ENCODE measurements at regions not wholly inside any gene's neighbourhood (a gene's known extent, or its start where the extent isn't known, plus 50 kb on each side); places are given as distances from the start of the nearest gene placed in this dataset.

GRCh38 chr2:5764041-5764440 is 71.9 kb downstream of the SOX11 start:
- no peak overlapping the region for H3K23ac ChIP-seq (ENCODE audit: insufficient read length)
- POLR2A ChIA-PET (ENCODE audit: partially characterized antibody) = no interaction called here
- H2BK20ac ChIP-seq (ENCODE audit: low read length) = no peak overlapping the region

More at GRCh38 chr2:5764041-5764440, 71.9 kb downstream of the SOX11 start:
- CTCF ChIA-PET (ENCODE audit: partially characterized antibody) = no interaction called here
- Histone ChIP-seq H4K5ac (ENCODE audit: insufficient read length, low read depth, low read length) (no peak overlapping the region), H3K18ac (ENCODE audit: extremely low read depth, low read length) (no peak overlapping the region), H3K79me1 (ENCODE audit: low read depth, low read length) (no peaks in the 10 kb centered on the region), H3K79me2 (ENCODE audit: control insufficient read depth in 1 of 2, insufficient read depth in 2 of 2, low read length in 2 of 2) (no peaks in the 10 kb centered on the region), H3K36me3 (ENCODE audit: control insufficient read depth in 2 of 4, insufficient read depth in 4 of 4, low read length in 3 of 4) (no peaks in the 10 kb centered on the region), H3K9me3 (ENCODE audit: insufficient read depth in 2 of 2, low read depth in 1 of 2, low read length in 1 of 2) (no peaks in the 10 kb centered on the region), H4K91ac (replicated peaks; ENCODE audit: insufficient read length, low read length) (no peak overlapping the region), H3K27me3 (replicated peaks in 1 of 4; ENCODE audit: control insufficient read depth in 3 of 4, extremely low read depth in 1 of 4, insufficient read depth in 3 of 4, low read length in 3 of 4) (no peaks in the 10 kb centered on the region), H3K4ac (replicated peaks; ENCODE audit: insufficient read length, low read depth, low read length) (no peak overlapping the region), H2AFZ (ENCODE audit: low read length) (no peak overlapping the region), H3K4me1 (replicated peaks in 1 of 4; ENCODE audit: control insufficient read depth in 3 of 4, insufficient read depth in 4 of 4, low read length in 3 of 4) (no peaks in the 10 kb centered on the region), H3K4me2 (ENCODE audit: insufficient read depth in 1 of 2, low read depth in 2 of 2, low read length in 2 of 2) (no peak overlapping the region), H3K23me2 (ENCODE audit: low read depth, low read length) (peaks cover 2% of the 10 kb centered on the region; the same call in 1 of the 2 replicates), H3K14ac (ENCODE audit: insufficient read length) (no peak overlapping the region), H3K4me3 (ENCODE audit: extremely low read depth in 1 of 4, insufficient read depth in 2 of 4, low read depth in 3 of 4, low read length in 4 of 4) (no peak overlapping the region), H2BK12ac (ENCODE audit: low read depth, low read length) (no peak overlapping the region), H4K20me1 (replicated peaks in 1 of 2; ENCODE audit: control insufficient read depth in 1 of 2, insufficient read depth in 2 of 2, low read length in 2 of 2) (no peaks in the 10 kb centered on the region), H4K8ac (ENCODE audit: extremely low read depth, insufficient read depth, low read length) (no peak overlapping the region), H3K9ac (replicated peaks in 1 of 4; ENCODE audit: extremely low read depth in 1 of 4, low read depth in 3 of 4, low read length in 3 of 4) (no peak overlapping the region), H3K56ac (replicated peaks; ENCODE audit: insufficient read length, low read depth, low read length) (no peak overlapping the region), H2BK120ac (replicated peaks; ENCODE audit: low read depth, low read length) (no peak overlapping the region), H3K27ac (ENCODE audit: low read depth, low read length) (no peak overlapping the region), H2AK5ac (ENCODE audit: low read depth, low read length) (no peak overlapping the region), H2BK5ac (ENCODE audit: low read depth, low read length) (no peak overlapping the region), H2BK15ac (ENCODE audit: low read length) (no peak overlapping the region)
- TF ChIP-seq POU5F1 (IDR thresholded peaks at IDR 0.05; ENCODE audit: low read depth, low read length) = no peak
- no peak for TF ChIP-seq EP300 (IDR thresholded peaks at IDR 0.05; ENCODE audit: borderline replicate concordance in 1 of 2, low read depth in 2 of 2, low read length in 2 of 2)
- TF ChIP-seq EGR1 (IDR thresholded peaks at IDR 0.05; ENCODE audit: borderline replicate concordance, low read depth, low read length) = no peak
- no peak for TF ChIP-seq POLR2AphosphoS5 (IDR thresholded peaks at IDR 0.05; ENCODE audit: low read depth, low read length)
- no peak for TF ChIP-seq PHF8 (conservative IDR thresholded peaks at IDR 0.05; ENCODE audit: low read depth, low read length)
- no peak for TF ChIP-seq JUND (IDR thresholded peaks at IDR 0.05; ENCODE audit: low read length)
- no peak for TF ChIP-seq GABPA (IDR thresholded peaks at IDR 0.05; ENCODE audit: borderline replicate concordance, insufficient read depth, low read length)
- TF ChIP-seq ZNF274 (IDR thresholded peaks at IDR 0.05; ENCODE audit: borderline replicate concordance, extremely low read depth, low read length) = no peak
- no peak for TF ChIP-seq CEBPB (IDR thresholded peaks at IDR 0.05; ENCODE audit: low read depth, low read length)
- no peak for TF ChIP-seq RXRA (IDR thresholded peaks at IDR 0.05; ENCODE audit: insufficient read depth, low read depth, low read length)
- no peak for TF ChIP-seq SP2 (IDR thresholded peaks at IDR 0.05; ENCODE audit: low read length)
- TF ChIP-seq TCF12 (IDR thresholded peaks at IDR 0.05; ENCODE audit: low read depth, low read length) = no peak
- TF ChIP-seq TEAD4 (IDR thresholded peaks at IDR 0.05; ENCODE audit: low read depth, low read length) = no peak
- no peak for TF ChIP-seq MAX (IDR thresholded peaks at IDR 0.05)
- TF ChIP-seq BRCA1 (IDR thresholded peaks at IDR 0.05; ENCODE audit: low read depth, low read length) = no peak
- no peak for TF ChIP-seq SIX5 (IDR thresholded peaks at IDR 0.05; ENCODE audit: low read depth, low read length)
- FAIRE-seq (no peak), DNase-seq (ENCODE audit: low read depth in 1 of 2, low spot score in 2 of 2) (no peak)
- 94% methylated on average over 5 of the region's 5 CpGs; no CpG with 5 or more reads in 1 of the 2 experiments for WGBS, 2 experiments (ENCODE audit: extremely low coverage in 1 of 2, insufficient coverage in 1 of 2, insufficient read length in 1 of 2, insufficient replicate concordance in 2 of 2, low coverage in 1 of 2, low lambda C conversion rate in 2 of 2, missing lambda C conversion rate in 1 of 2)

Measured in H1 (cell line).